BJ (cell line): ENCODE measurements at regions not wholly inside any gene's neighbourhood (a gene's known extent, or its start where the extent isn't known, plus 50 kb on each side); places are given as distances from the start of the nearest gene placed in this dataset.

ENCODE experiments used
- CTCF ChIA-PET: fragments of 350-600 bp; formaldehyde crosslinking; extraction: SDS; loops from one replicate; lab custom pipeline; 2021; ENCODE audit warnings: antibody characterized with exemption, inconsistent platforms; lab: Yijun Ruan, JAX
- POLR2A ChIA-PET: fragments of 300-600 bp; sonication (Branson Sonifier 250); formaldehyde crosslinking; extraction: SDS; loops from one replicate; lab custom pipeline; 2021; ENCODE audit warnings: antibody characterized with exemption; lab: Charles Lee
- DNase-seq: peaks from one replicate; pipeline ENCODE4 v3.0.0-alpha.2; 2011; ENCODE audit warnings: low read depth
- H3K27me3 ChIP-seq: 2 replicates; pipeline ENCODE4 v1.6.0; 2011; ENCODE audit warnings: low read length; ENCODE audit not compliant: control insufficient read depth, insufficient read depth
- H3K36me3 ChIP-seq: 2 replicates; pipeline ENCODE4 v1.5.1; 2011; ENCODE audit warnings: low read length; ENCODE audit not compliant: control insufficient read depth, insufficient read depth
- H3K4me3 ChIP-seq: 2 replicates; pipeline ENCODE4 v1.5.1; 2011; ENCODE audit warnings: low read depth, mild to moderate bottlenecking, control low read depth, low read length
- CTCF ChIP-seq: IDR thresholded peaks from 2 replicates; pipeline ENCODE4 v1.5.1; 2011; ENCODE audit warnings: low read depth, mild to moderate bottlenecking, control low read depth, inconsistent platforms, low read length, moderate library complexity; ENCODE audit not compliant: insufficient read depth

DNA sequence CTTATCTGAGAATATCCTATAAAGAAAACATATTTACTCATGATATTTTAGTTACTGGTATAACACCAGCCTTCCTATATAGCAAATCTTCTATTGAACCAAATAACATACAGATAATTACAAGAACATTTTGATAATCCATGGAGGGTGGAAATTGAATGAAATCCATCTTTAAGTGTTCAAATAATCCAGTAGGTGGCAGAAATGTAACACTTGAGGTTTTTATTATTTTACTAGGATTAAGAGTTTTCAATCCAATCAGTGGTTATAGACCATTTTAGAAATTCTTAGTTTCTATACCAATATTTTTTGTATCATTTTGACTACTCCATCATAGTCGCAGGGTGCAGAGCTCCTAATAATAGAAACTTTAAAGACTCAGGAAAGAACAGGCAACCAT lies 101.9 kb upstream of the KCNH8 start:
- TF ChIP-seq CTCF, result no peak
- no peaks in the 10 kb centered on the region for H3K27me3 ChIP-seq
- no peak overlapping the region for H3K4me3 ChIP-seq
- DNase-seq, result no peak
- POLR2A ChIA-PET, result no interaction called here
- CTCF ChIA-PET, result no interaction called here
- H3K36me3 ChIP-seq, result no peaks in the 10 kb centered on the region

DNA sequence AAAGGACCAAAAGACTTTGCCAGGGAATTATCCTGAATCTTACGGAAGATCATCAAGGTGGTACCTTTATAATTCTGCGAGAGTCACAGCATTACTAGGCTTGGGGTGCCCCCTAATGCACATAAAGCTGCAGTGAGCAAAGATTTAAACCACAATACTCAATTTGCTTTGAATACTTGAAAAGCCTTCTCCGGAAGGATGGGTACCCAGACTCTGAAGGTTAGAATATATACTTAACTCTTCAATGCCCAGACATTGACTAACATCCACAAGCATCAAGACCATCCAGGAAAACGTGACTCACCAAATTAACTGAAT lies 117.8 kb upstream of the KCNH8 start:
- ChIA-PET POLR2A (no interaction called here), CTCF (no interaction called here)
- TF ChIP-seq CTCF, result no peak
- no peaks in the 10 kb centered on the region for H3K36me3 ChIP-seq
- no peaks in the 10 kb centered on the region for H3K27me3 ChIP-seq
- H3K4me3 ChIP-seq, result no peak overlapping the region
- DNase-seq, result no peak

- CTCF ChIA-PET, result no interaction called here
- TF ChIP-seq CTCF, result no peak
Measured at GRCh38 chr3:19029837-19030521, 118.3 kb upstream of the KCNH8 start.

GRCh38 chr3:19025441-19025840 lies 122.9 kb upstream of the KCNH8 start:
- CTCF ChIA-PET, result no interaction called here
- Histone ChIP-seq H3K36me3 (no peaks in the 10 kb centered on the region), H3K4me3 (no peak overlapping the region), H3K27me3 (no peaks in the 10 kb centered on the region)
- TF ChIP-seq CTCF, result no peak
- DNase-seq, result no peak
- POLR2A ChIA-PET, result no interaction called here

More at GRCh38 chr3:19029837-19030521, 118.3 kb upstream of the KCNH8 start:
- H3K27me3 ChIP-seq, result no peaks in the 10 kb centered on the region
- DNase-seq, result no peak
- H3K4me3 ChIP-seq, result no peak overlapping the region
- no peaks in the 10 kb centered on the region for H3K36me3 ChIP-seq
- POLR2A ChIA-PET, result no interaction called here

DNA sequence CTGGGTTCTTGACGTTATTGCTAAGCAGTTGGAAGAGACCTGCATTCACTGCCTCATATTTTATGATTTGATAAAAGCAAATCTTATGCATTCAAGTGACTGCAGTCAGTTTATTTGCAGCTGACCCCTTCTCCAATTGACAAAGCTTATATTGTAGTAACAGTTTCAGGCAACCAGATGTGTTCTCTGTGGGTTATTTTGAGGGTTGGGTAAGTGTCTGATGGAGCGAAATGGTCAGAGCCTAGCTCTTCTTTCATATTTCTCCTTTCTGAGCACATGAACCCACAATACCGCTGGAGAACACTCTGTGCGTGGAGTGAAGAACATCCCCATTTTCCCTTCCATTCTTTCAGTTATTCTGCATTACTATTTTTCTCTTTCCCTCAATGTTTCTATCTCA lies 125.8 kb upstream of the KCNH8 start:
- no peak for TF ChIP-seq CTCF
- no peak for DNase-seq
- ChIA-PET POLR2A (no interaction called here), CTCF (no interaction called here)
- H3K27me3 ChIP-seq, result no peaks in the 10 kb centered on the region
- no peak overlapping the region for H3K4me3 ChIP-seq
- no peaks in the 10 kb centered on the region for H3K36me3 ChIP-seq
